HG02623 (cell line): ENCODE measurements at regions not wholly inside any gene's neighbourhood (a gene's known extent, or its start where the extent isn't known, plus 50 kb on each side); places are given as distances from the start of the nearest gene placed in this dataset.

Experiments
- ATAC-seq: cut with Tn5 transposase; IDR thresholded peaks from one replicate; pipeline ENCODE4 v1.9.1; 2021; ENCODE audit warnings: moderate library complexity; ENCODE audit not compliant: unreplicated experiment

DNA sequence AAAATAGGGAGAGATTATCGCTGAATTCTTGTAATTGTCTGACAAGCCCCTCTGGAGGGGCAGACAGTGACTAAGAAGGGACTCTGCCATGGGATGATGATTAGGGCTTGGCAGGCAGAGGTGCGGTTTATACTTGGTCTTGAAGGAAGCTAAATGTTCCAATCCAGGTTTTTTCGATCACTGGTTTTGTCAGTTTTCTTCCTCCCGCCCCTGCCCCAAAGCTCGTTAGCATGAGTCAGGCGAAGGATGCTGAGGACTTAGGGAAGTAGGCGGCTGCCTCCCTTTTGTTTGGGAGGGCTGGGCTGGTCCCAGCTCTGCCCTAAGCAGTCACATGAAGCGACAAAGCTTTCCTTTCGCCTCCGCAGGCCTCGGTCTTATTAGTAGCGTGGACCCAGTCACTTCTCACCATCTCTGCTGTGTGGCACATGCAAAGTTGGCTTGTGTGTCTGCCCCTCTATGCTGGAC is 314.2 kb downstream of the CDC5L start:
- no peak for ATAC-seq

DNA sequence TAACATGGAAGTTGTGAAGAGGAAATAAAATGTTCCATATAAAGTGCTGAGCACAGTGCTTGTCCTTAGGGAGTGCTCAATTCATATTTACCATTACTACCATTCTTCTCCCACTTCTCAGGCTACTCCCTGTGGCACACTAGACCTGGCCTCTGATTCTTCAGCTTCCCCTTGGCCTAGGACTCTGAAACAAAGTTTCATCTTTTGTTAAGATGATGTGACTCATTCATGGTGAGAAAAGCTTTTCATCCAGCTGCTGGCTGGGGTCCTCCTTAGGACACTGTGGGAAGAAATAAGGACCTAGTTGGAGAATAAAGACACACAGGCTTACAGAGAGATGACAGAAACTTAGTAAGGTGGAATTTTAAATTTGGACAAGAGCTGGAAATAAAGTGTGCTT is 314.8 kb downstream of the CDC5L start:
- no peak for ATAC-seq

DNA sequence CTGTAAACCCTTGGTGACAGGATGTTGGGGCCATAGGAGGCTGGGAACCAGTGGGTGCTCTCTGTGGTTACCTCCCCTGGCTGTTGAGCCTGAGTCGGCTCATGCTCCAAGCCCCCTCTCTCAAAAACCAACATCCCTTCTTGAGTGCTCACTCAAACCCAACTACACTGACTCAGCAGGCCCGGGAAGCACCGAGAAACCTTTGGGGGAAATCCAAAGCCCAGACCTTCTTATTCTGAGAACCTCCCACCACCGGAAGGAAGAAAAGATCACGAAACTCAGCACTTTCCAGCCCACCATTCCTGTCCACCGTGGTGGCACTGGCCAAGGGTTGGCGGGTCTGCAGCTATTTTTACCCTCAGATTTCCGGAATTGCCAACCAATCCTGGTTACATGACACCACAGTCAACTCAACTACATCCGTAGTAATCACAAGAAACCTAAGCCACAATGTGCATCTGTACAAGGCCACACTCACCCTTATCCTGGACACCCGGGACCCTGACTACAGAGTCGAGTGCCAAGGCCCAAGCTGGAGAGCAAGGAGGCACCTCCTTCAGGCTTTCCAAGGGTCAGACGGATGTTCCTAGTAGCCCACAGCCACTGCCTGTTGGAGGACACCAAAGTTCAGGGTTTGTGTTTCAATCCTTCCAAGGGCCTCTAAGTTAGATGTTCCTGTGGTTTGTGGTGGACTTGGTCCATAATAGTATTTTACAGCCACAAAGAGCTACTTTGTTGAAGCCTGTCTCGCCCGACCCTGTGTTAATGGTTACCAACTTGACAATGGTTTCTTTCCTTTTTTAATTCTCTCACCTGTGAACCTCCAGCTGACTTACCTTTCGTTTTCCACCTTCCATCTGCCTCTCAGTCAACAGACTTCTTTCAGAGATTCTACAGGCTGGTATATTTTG is 317.0 kb downstream of the CDC5L start:
- ATAC-seq, result no peak

DNA sequence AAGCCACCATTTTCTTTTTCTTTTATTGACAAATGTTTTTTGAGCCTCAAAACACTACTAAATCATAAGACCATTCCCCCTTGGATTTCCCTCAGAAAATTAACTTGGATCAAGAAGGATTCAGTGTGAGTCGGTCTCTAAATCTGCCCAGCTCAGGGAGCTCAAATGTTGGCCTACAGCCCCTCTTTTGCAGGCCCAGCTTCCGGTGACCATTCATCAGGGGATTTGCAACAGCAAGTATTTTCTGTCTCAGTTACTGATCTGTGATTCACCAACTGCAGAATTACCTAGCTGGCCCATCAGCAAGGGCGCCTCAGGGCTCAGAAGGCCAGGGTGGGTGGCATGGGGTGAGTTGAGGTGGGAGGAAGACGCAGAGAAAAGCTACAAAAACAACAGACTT is 318.1 kb downstream of the CDC5L start:
- ATAC-seq, result no peak

DNA sequence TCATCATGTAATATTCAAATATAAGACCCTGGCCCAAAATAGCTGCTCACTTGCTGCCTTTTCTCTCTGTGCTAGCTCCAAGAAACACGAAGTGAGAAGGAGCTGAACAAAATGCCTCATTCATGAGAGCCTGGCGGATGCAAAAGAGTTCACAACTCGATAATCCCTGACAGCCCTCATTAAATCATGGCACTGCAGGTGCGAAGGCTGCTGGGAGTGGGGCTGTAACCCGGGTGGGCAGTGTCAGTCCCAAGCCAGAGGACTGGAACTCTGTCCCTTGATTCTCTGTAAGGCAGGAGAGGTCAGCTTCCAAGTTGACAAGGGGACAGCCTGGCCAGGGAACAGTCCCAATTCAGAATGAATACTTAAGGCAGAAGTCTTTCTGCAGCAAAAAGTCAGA is 318.5 kb downstream of the CDC5L start:
- ATAC-seq, result no peak

DNA sequence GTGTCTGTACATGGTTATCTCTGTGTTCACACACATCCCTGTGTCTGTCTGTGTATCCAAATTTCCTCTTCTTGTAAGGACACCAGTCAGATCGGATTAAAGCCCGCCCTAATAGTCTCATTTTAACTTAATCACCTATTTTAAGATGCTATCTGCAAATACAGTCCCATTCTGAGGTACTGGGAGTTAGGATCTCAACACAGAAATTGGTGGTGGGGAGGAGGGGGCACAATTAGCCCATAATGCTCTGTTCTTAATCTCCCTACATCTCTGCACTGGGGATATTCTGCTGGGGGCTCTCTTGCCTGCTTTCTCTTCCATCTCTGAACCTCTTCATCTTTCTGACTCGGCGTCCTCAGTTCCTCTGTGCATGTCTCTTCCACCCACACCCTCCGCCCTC is 320.7 kb downstream of the CDC5L start:
- no peak for ATAC-seq

DNA sequence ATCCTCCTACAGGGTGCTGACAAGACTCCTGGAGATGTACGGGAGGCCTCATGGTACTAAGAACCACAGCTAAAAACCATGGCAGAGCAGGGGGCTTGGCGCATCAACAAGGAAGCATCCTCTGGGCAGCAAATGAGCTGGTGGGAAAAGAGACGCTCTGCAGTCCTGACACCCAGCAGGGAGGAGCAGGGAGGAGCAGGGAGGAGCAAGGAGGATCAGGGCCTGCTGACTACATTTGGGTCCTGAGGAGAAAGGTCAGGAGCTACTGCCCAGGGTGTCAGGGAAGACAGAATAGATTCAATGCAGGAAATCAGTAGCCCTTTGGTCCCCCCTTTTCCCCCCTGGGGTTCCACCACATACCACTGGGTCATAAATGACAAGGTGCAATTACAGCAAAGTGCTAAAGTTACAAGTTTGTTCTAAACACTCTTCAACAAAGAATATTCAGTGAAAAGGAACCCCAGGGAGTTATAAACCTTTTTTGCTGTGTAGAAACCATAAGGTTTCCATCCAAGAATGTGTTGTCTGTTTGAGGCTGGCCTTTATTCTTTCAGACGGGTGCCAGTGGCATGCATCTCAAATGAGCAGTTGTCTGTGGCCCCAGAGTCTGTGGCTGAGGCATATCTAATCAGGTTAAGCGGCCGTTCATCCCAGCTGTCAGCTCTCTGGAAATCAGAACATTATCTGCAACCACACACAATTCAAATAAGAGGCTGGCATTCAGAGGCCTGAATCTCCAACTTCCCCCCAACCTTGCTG is 325.0 kb downstream of the CDC5L start:
- no peak for ATAC-seq

DNA sequence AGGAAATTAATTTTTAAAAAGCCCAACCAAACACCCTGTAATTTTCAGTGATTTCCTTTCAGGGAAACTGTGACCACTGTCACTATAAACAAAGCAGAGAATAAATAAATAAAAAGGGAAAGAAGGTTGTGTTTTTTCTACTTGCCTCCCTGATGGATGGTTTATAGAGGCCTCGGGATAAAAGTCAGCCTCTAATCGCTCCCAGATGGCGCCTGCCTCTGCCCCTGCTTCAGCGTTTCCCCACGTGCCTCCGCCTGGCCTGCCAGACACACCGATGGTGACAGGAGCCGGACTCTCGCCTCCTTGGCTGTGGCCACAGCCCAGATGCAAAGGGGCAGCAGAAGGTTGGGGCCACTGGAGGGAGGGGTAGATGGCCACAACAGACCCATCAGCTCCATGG is 327.7 kb downstream of the CDC5L start:
- no peak for ATAC-seq

DNA sequence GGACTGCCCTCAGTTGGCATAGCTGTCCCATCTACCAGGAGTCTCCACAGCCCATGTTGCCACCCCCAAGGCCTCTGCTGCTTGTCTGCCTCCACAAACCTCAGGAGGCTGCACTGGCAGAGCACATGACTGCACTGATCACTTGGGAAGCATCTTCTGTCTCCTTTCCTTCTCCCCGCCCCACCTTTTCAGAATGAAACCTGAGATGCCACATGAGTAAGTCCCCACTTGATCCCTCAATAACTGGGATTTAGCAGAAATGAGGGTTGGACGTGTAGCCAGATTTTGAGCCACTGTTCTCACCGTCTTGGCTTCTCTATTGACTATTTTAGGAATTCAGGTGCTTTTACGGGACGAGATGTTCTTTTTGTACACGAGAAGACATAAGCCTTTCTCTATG is 328.4 kb downstream of the CDC5L start:
- no peak for ATAC-seq

DNA sequence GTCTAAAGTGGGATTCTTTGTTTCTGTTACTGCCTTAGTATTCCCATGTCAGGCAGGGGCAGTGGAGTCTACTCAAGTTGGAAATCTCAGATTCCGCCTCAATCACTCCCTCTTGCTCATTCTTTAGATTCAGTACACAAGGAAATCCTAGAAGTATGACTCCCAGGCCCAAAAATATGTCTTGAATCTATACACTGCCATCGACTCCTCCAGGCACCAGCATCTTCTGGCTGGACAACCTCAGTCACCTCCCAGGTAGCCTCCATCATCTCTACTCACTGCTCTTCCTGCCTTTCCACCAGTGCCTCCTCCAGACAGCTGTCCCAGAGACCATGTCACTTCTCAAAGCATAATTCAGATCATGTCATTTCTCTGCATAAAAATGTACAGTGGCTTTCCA is 329.9 kb downstream of the CDC5L start:
- no peak for ATAC-seq

DNA sequence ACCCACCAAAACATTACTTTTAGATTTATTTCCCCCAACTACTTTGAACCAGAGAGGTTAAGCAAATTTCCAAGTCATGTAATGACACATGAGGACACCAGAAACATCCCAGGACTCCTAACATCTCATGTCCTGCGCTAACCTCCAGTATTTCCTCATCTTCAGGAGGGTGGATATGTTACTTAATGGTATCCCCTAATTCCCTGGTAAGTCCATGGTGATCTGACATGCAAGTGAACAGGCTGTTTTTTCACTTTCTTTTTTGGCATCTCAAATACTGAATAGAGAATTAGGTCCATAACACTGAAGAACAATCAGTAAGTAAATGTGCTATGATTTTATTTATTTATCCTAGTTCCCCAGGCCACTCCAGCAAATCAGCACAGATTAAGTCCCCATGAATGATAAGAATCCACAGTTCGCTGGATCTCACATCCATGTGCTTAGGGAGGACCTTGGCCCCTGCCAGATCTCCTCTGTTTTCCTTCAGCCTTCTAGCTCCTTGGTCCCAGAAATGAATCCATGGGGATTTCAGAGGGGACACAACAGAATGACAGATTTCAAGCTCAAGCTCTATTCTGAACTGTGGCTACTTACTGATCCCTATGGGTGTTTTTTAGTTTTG is 334.6 kb downstream of the CDC5L start:
- ATAC-seq, result no peak

DNA sequence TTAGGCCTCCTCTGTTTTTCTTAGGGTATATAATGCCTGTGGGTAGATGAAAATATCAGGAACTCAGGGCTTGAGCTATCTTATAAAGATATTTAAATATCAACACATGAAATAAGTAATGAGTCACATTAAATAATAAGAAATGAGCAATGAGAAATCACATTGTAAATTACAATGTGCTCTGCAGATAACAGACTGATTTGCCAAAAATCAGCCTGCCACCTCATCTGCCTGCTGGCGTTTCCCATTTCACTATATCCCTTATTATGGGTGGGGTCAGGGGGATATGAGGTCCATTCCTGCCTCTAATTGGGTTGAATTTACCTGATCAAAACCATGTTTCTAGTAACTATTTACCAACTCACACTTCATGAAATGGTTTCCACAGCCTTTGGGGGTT is 335.2 kb downstream of the CDC5L start:
- no peak for ATAC-seq

DNA sequence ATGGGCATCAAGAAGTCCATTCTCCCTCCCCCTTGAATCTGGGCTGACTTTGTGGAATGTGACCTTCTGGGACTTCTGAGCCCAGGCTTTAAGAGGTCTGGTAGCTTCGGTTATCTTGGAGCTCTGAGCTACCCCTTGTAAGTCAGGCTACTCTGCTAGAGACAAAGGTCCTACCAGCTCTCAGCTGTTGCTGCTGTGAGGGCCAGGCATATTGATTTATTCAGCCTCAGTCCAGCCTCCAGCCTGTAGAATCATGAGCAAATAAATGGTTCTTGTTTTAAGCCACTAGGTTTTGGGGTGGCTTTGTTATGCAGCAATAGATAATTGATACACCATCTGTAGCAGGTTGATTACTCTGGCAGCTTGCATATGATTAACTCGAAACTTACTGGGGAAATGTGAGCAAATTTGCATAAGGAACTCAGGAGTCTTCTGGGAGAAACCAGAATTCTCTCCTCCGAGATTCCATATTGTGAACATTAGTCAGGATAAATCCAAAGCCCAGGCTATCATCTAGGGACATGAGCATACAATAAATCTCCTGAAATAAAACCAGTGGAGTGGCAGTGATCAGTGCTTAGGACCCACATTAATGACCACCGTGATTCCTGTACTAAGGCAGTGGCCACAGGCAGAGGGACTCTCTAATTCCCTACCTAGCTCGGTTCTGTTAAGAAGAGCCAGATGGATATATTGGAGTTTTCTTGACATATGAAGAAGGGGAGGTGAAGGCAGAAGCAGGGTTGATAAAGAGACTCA is 336.1 kb downstream of the CDC5L start:
- ATAC-seq, result no peak

DNA sequence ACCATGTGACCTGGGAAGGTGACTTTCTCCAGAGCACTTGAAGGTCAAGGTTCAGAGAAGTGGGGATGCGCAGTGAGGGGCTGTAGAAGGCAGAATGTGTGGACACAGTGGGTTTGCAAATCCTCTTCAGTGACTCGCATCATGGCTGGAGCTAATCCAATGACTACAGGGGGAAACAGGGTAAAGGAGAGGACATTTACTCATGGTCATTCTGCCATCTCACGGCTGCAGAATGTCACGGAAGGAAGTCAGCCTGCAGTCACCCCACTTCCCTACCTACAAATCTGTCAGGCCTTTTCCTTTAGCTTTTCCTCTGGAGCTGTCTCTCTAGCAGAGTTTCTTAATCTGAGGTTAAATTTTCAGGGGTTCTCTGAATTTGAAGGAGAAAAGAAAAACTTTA is 337.6 kb downstream of the CDC5L start:
- ATAC-seq, result no peak

DNA sequence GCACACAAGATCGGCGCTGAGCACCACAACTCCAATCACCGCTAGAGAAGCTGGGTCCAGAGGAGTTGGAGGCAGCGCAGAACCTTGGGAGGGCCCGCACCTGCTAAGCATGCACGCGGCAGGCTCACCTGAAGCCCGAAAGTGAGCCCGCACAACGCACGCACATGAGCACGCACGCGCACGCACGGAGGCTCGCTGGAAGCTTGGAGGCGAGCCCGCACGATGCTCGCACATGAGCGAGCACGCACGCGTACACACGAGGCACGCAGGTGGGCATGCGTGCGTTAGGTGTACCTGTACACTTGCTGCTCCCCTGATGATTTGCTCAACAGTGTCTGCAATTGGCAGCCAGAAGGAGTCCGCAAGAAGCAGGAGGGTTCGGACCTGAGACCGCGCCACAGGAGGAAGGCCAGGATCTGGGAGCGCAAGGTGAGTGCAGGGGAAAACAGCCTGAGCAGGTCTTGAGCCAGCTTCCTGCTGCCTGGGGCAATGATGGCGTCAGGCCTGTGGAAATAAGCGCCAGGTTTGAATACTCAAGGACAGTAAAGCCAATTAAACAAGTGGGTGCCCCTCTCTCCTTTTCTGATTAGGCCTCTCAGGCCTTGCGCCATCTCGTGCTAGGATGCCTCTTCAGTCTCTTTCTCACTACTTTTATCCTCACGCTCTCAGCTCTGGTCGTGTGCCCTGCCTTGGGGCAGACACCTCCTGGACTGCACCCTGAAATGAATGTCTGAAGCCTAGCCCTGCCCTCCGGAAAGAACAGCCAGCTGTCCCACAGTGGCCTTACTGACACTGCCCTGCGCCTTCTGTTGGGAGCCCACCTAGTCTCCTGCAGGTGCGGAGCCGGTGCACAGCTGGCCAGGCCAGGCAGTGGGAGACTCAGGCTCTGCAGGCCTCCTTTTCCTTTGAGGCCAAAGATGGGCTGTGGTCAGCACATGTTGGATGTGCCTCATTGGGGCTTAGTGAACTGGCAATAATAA is 340.4 kb downstream of the CDC5L start:
- no peak for ATAC-seq

DNA sequence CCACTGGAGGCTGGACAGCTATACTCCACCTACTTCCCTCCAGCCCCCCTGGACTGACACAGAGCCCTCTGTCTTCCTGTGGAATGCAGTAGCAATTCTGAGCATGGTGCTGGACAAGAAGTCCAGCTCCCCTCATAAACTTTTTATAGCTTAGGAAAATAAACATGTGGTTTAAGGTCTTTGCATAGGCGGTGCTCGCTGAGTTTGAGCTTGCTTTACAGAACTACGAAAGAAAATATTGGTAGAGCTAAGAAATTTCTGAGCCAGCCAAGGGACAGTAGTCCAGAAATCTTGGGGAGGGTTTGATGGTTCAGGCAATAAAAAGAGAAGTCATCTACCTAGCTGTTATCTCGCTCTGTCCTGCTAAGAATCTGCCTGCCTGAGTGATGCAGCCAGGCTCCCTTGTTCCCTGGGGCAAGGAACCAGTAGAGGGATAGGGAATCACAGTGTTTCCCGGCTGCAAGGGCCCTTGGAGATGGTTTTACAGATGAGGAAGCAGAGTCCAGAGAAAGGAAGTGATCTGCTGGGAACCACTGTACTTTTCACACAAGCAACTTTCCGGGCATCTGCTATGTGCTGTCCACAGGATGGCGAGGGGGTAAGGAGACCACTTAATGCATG is 343.4 kb downstream of the CDC5L start:
- ATAC-seq, result no peak

DNA sequence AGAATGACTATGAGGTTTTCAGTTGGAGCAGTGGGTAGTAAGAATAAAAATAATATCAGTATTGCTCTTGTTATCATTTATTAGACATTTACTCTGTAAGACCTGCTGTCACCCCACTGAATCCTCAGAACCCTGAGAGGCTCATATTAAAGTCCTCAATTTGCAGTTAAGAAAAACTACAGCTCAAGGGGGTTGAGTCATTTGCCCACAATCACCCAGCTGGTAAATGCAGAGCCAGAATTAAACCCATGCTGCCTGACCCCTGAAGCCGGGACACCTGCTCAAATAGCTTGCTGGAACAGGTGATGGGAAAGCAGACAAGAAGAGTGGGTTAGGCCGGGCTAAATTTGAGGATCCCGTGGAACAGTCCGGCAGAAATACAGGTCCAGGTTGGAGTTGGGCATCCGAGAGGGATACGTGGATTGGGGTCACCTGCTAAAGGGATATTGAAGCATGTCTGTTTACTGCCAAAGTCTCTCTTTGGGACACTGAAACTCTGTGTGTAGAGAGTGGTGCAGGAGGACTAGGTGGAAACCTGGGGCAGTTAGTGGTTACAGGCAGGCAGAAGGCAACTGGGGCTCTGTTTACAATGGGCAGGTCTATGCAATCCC is 344.1 kb downstream of the CDC5L start:
- ATAC-seq, result no peak

DNA sequence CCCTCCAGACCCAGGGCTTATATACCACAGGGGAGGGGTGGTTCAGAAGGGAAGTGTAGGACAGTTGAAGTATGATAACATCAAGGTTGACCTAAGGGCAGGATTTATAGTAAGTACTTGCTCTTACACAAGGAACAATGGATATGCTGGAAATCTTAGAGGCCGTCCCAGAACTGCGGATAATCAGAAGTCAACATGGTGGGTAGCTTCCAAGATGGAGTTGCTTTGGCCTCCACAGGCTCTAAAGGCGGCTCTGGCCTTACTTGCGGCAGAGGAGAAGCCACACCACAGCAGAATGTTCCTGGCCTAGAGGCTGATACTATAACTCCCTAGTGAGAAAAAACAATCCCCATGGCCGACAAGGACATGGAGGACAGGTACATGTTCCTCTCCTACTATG is 344.7 kb downstream of the CDC5L start:
- ATAC-seq, result no peak

DNA sequence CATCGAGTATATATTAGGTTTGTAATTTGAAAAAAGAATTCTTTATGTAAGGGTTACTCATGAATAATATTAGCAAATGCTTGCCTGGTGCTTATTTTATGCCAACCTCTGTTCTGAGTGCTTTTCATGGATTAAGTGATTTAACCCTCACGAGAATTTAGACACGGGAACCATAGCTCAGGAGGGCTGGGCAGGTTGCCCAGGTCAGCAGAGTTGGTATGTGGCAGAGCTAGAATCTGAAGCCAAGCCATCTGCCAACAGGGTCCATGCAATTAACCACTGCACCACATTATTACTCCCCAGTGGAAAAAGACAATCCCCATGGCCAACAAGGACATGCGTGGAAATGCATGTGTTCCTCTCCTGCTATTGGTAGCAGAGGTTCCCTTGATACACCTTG is 345.6 kb downstream of the CDC5L start:
- no peak for ATAC-seq
